ENCODE measurements at regions not wholly inside any gene's neighbourhood (a gene's known extent, or its start where the extent isn't known, plus 50 kb on each side); places are given as distances from the start of the nearest gene placed in this dataset.
A peak's percentile ranks its signal among the peaks of the same experiment; 100 is the strongest.

DNA sequence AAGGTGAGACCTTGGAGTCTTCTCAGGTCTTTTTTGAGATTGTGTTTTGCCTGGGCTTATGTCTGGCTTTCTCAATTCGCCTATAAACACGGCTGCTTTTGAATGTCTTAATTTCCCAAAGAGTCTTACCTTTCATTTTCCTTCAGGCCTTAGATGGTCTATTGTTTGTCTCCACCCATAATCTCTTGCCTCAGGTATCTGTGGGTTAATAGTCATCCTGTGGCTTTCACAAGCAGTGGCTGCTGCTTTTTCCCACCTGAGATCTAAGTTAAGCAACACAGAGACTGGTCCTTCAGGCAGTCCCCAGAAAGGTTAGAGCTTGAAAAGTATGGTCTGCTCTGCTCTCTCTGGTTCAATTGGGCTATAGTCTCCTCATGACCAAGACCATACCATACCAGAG is 275.3 kb downstream of the INSIG2 start:
- no peak for DNase-seq (ENCODE audit: low read depth)
- TF ChIP-seq, protein P1, sequence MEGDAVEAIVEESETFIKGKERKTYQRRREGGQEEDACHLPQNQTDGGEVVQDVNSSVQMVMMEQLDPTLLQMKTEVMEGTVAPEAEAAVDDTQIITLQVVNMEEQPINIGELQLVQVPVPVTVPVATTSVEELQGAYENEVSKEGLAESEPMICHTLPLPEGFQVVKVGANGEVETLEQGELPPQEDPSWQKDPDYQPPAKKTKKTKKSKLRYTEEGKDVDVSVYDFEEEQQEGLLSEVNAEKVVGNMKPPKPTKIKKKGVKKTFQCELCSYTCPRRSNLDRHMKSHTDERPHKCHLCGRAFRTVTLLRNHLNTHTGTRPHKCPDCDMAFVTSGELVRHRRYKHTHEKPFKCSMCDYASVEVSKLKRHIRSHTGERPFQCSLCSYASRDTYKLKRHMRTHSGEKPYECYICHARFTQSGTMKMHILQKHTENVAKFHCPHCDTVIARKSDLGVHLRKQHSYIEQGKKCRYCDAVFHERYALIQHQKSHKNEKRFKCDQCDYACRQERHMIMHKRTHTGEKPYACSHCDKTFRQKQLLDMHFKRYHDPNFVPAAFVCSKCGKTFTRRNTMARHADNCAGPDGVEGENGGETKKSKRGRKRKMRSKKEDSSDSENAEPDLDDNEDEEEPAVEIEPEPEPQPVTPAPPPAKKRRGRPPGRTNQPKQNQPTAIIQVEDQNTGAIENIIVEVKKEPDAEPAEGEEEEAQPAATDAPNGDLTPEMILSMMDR (conservative IDR thresholded peaks at IDR 0.05; ENCODE audit: control insufficient read depth, insufficient read depth, low read depth, low read length), result no peak
- H3K4me3 ChIP-seq (ENCODE audit: control insufficient read depth, low read depth, low read length), result no peak overlapping the region

DNA sequence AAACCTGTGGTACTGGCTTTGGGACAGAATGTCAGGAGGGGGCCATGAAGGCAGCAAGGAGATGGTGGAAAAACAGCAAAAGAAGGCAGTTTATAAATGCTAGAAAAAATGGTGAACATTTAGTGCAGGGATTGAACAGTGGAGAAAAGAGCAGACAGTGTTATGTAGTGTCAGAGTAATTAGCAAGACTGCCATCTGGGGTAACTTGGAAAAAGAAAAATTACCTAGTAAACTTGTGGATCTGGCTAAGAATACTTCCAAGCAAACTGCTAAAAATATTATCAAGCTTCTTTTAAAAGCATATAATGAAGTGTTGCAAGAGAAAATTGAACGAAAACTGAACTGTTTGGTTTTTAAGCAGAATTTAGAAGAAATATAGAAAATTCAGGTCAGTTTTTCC is 267.8 kb downstream of the INSIG2 start:
- H3K4me3 ChIP-seq (ENCODE audit: control insufficient read depth, low read depth, low read length), result no peak overlapping the region
- no peak for DNase-seq (ENCODE audit: low read depth)
- TF ChIP-seq, protein P1 (conservative IDR thresholded peaks at IDR 0.05; ENCODE audit: control insufficient read depth, insufficient read depth, low read depth, low read length), result no peak

DNA sequence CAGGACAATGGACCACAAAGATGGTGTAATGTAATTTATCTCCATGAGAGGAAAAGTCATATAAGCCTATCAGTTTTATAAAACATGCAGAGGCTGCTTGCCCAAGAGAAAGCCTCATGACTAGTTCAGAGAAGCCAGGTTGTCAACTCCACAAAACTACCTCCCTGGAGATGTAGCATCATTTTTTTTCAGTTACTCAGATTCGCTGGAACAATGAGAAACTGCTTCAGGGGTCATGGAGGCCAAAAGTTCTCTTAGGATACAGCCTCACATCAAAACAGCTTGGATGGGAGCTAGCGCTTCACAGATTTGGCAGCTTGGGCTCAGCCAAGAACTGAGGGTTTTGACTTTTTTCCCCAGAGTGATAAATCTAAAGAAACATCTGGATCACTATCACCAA is 263.5 kb downstream of the INSIG2 start:
- TF ChIP-seq, protein P1 (conservative IDR thresholded peaks at IDR 0.05; ENCODE audit: control insufficient read depth, insufficient read depth, low read depth, low read length), result no peak

DNA sequence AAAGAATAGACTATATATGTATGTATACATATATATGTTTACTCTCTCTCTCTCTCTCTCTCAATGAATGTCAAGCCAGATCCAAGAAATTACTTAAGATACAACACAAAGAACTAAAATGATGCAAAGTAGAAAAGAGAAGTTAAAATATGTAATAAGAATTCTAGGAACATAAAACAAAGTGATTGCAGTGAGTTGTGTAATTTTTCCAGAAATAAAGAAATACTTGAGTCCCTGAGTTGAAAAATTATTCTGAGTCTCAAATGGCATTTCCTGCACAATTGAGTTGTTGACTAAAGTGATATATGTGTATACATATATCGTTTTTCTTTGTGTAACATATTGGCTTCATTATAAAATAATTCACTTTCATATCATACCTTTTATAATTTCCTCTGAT is 262.4 kb downstream of the INSIG2 start:
- TF ChIP-seq, protein P1 (conservative IDR thresholded peaks at IDR 0.05; ENCODE audit: control insufficient read depth, insufficient read depth, low read depth, low read length), result no peak
- no peak for DNase-seq (ENCODE audit: low read depth)
- no peak overlapping the region for H3K4me3 ChIP-seq (ENCODE audit: control insufficient read depth, low read depth, low read length)

More for the DNA sequence above, 263.5 kb downstream of the INSIG2 start:
- no peak overlapping the region for H3K4me3 ChIP-seq (ENCODE audit: control insufficient read depth, low read depth, low read length)
- peak; percentile 80 for DNase-seq (ENCODE audit: low read depth)

DNA sequence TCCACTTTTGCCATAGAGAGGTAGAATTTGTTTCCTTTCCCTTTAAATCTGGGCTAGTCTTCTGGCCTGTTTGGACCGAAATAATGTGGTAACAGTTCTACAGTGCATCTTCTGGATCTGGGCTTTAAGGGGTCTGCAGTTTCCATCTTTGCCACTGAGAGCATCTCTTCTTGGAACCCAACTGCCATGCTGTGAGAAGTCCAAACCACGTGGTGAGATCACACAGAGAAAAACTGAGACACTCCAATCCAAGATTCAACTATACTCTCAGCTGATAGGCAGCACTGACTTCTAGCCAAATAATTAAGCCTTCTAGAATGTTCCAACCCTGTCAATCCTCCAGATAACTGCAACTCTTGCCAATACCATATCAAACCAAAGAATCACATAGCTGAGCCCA is 261.1 kb downstream of the INSIG2 start:
- TF ChIP-seq, protein P1 (conservative IDR thresholded peaks at IDR 0.05; ENCODE audit: control insufficient read depth, insufficient read depth, low read depth, low read length), result no peak
- no peak for DNase-seq (ENCODE audit: low read depth)
- H3K4me3 ChIP-seq (ENCODE audit: control insufficient read depth, low read depth, low read length), result no peak overlapping the region

DNA sequence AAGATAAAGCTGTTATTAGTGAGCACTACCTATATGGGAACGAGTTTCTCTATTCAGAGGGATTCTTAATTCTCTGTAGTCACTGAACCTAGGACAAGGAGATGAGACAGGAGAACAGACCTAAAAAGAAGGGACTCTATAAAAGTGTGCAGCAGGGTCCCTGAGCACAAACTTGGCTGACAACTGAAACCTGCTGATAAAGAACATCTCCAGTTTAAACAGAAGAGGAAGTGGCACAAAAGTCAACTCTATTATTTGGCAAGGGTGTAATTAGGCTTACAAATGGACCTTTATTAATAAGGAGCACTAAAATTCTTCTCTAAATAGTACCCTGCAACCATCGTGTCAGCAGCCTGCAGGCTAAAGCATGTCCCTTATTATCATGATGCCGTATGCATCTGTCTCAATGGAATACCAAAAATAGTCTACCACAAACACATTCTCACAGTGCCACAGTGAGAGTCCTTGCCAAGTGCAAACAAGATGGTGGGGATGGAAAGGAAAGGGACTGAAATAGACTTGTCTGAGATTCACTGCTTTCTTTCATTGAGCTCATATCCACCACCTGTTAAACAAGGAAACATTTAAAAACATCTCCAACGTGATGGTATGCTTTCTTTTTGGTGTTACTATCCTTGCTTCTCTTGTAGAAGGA is 260.2 kb downstream of the INSIG2 start:
- DNase-seq (ENCODE audit: low read depth), result no peak
- no peak overlapping the region for H3K4me3 ChIP-seq (ENCODE audit: control insufficient read depth, low read depth, low read length)
- TF ChIP-seq, protein P1 (conservative IDR thresholded peaks at IDR 0.05; ENCODE audit: control insufficient read depth, insufficient read depth, low read depth, low read length), result no peak

DNA sequence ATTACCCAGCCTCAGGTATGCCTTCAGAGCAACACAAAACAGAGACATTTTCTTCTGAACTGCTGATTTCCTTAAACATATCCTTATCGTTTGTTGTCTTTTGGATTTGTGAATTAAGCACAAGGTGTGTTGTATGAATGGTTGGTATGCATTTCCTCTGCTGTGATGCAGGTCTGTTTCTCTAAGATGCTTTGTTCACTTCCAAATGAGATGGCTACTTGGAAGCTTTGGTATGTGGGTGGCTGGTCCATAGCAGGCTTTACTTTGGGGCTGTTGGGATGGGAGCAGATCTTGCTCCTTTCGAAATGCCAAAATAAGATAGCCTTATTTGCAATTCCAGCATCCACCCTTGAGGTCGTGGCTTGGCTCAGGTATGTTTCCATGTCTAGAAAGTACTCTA is 257.2 kb downstream of the INSIG2 start:
- no peak overlapping the region for H3K4me3 ChIP-seq (ENCODE audit: control insufficient read depth, low read depth, low read length)
- no peak for DNase-seq (ENCODE audit: low read depth)
- TF ChIP-seq, protein P1 (conservative IDR thresholded peaks at IDR 0.05; ENCODE audit: control insufficient read depth, insufficient read depth, low read depth, low read length), result no peak

All from fibroblast of mammary gland (primary cell).